Activated CD8-positive, alpha-beta T cell treated with anti-CD3 and anti-CD28 coated beads, Interleukin-2, amount 10 ng/mL, durations not matched to agents 7 days and 5 days (primary cell): ENCODE measurements at regions not wholly inside any gene's neighbourhood (a gene's known extent, or its start where the extent isn't known, plus 50 kb on each side); places are given as distances from the start of the nearest gene placed in this dataset.

Source experiments
- ATAC-seq: fragments of 150-1000 bp; cut with Tn5 transposase; one replicate; pipeline ENCODE4 v1.10.0; 2021; ENCODE audit warnings: moderate library complexity
- CTCF ChIA-PET: fragments of 350-600 bp; sonication (Branson Sonifier 250); formaldehyde crosslinking; loops from one replicate; lab custom pipeline; 2021; ENCODE audit warnings: antibody characterized with exemption; lab: Charles Lee
- POLR2A ChIA-PET: fragments of 350-600 bp; sonication (Branson Sonifier 250); formaldehyde crosslinking; loops from one replicate; lab custom pipeline; 2021; ENCODE audit warnings: antibody characterized with exemption; lab: Charles Lee
- DNase-seq: peaks from one replicate; pipeline ENCODE4 v3.0.0-alpha.2; 2020
- H3K27ac Mint-ChIP-seq: one replicate; pipeline ENCODE4 v1.8.0; 2021; ENCODE audit warnings: mild to moderate bottlenecking, mixed read lengths
- H3K27me3 Mint-ChIP-seq: one replicate; pipeline ENCODE4 v1.8.0; 2021; ENCODE audit warnings: low read depth, mixed read lengths
- H3K36me3 Mint-ChIP-seq: one replicate; pipeline ENCODE4 v1.8.0; 2021; ENCODE audit warnings: low read depth, mixed read lengths
- H3K4me1 Mint-ChIP-seq: one replicate; pipeline ENCODE4 v1.8.0; 2021; ENCODE audit warnings: low read depth, mixed read lengths
- H3K4me3 Mint-ChIP-seq: one replicate; pipeline ENCODE4 v1.8.0; 2021; ENCODE audit warnings: mild to moderate bottlenecking, mixed read lengths
- H3K9me3 Mint-ChIP-seq: one replicate; pipeline ENCODE4 v1.8.0; 2022; ENCODE audit warnings: mixed read lengths; ENCODE audit not compliant: insufficient read depth

DNA sequence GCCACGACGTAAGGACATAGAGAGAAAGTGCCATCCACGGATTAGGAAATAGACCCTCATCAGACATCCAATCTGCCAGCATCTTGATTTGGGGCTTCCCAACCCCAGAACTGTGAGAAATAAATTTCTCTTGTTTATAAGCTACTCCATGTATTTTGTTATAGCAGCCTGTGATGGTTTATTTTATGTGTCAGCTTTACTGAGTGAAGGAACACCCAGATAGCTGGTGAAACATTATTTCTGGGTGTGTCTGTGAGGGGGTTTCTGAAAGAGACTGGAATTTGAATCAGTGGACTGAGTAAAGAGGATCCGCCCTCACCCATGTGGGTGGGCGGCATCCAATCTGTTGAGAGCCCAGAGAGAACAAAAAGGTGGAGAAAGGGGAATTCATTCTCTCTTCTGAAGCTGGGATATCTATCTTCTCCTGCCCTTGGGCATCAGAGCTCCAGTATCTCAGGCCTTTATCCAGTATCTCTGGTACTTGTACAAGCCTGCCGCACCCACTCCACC lies 131.5 kb upstream of the ANKFN1 start:
- POLR2A ChIA-PET, result no interaction called here
- peaks cover 9% of the 10 kb centered on the region for H3K4me1 Mint-ChIP-seq
- H3K4me3 Mint-ChIP-seq, result no peak overlapping the region
- ATAC-seq, result no peak
- CTCF ChIA-PET, result no interaction called here
- peaks cover 7% of the 10 kb centered on the region for H3K27me3 Mint-ChIP-seq
- DNase-seq, result no peak
- H3K36me3 Mint-ChIP-seq, result no peaks in the 10 kb centered on the region
- no peak overlapping the region for H3K27ac Mint-ChIP-seq
- no peaks in the 10 kb centered on the region for H3K9me3 Mint-ChIP-seq

GRCh38 chr17:56023851-56024250 lies 129.4 kb upstream of the ANKFN1 start:
- H3K9me3 Mint-ChIP-seq, result no peaks in the 10 kb centered on the region
- no peak overlapping the region for H3K27ac Mint-ChIP-seq
- DNase-seq (no peak), ATAC-seq (no peak)
- H3K4me3 Mint-ChIP-seq, result no peak overlapping the region
- CTCF ChIA-PET, result no interaction called here
- no peaks in the 10 kb centered on the region for H3K36me3 Mint-ChIP-seq
- peaks cover 1% of the 10 kb centered on the region for H3K27me3 Mint-ChIP-seq
- POLR2A ChIA-PET, result no interaction called here
- H3K4me1 Mint-ChIP-seq, result peaks cover 9% of the 10 kb centered on the region

- DNase-seq, result no peak
- no peak for ATAC-seq
- H3K27me3 Mint-ChIP-seq, result peaks cover 8% of the 10 kb centered on the region
- ChIA-PET POLR2A (no interaction called here), CTCF (no interaction called here)
- no peak overlapping the region for H3K27ac Mint-ChIP-seq
- no peaks in the 10 kb centered on the region for H3K9me3 Mint-ChIP-seq
- H3K4me3 Mint-ChIP-seq, result no peak overlapping the region
- H3K4me1 Mint-ChIP-seq, result peaks cover 17% of the 10 kb centered on the region
- H3K36me3 Mint-ChIP-seq, result no peaks in the 10 kb centered on the region
Measured at GRCh38 chr17:56026915-56027314, 126.4 kb upstream of the ANKFN1 start.

DNA sequence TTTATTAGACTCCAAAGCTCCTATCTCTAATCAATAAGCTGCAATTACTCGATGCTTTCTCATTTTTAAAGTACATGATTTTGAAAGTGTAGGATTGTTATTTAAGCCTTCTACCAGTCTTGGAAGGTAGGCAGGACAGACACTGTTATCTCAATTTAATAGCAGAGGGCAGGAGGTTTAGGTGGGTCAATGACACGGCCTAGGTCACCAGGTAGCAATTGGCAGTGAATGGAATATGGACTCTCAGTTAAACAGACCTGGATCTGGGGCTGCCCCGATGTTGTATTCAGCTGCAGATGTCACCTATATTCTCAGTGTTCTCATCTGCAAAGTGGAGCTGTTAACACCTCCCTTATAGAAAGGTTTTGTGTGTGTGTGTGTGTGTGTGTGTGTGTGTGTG lies 124.4 kb upstream of the ANKFN1 start:
- CTCF ChIA-PET, result no interaction called here
- H3K36me3 Mint-ChIP-seq, result no peaks in the 10 kb centered on the region
- H3K9me3 Mint-ChIP-seq, result no peaks in the 10 kb centered on the region
- no peak for ATAC-seq
- H3K27me3 Mint-ChIP-seq, result peaks cover 16% of the 10 kb centered on the region
- DNase-seq, result no peak
- H3K27ac Mint-ChIP-seq, result no peak overlapping the region
- no peak overlapping the region for H3K4me3 Mint-ChIP-seq
- POLR2A ChIA-PET, result no interaction called here
- H3K4me1 Mint-ChIP-seq, result peaks cover 11% of the 10 kb centered on the region

- DNase-seq, result no peak
Measured at GRCh38 chr17:56030009-56030624, 123.2 kb upstream of the ANKFN1 start.

GRCh38 chr17:56031636-56032035 lies 121.6 kb upstream of the ANKFN1 start:
- Mint-ChIP-seq H3K27me3 (peaks cover 28% of the 10 kb centered on the region), H3K4me3 (no peak overlapping the region), H3K9me3 (no peaks in the 10 kb centered on the region), H3K36me3 (no peaks in the 10 kb centered on the region), H3K27ac (no peak overlapping the region), H3K4me1 (peaks cover 8% of the 10 kb centered on the region)
- ChIA-PET CTCF (no interaction called here), POLR2A (no interaction called here)
- ATAC-seq (no peak), DNase-seq (no peak)

More at GRCh38 chr17:56030009-56030624, 123.2 kb upstream of the ANKFN1 start:
- Mint-ChIP-seq H3K4me1 (peaks cover 8% of the 10 kb centered on the region), H3K9me3 (no peaks in the 10 kb centered on the region), H3K27me3 (peaks cover 27% of the 10 kb centered on the region), H3K36me3 (no peaks in the 10 kb centered on the region), H3K4me3 (no peak overlapping the region), H3K27ac (no peak overlapping the region)
- no peak for ATAC-seq
- ChIA-PET POLR2A (no interaction called here), CTCF (interaction anchor here (1.2 kb wide), 1 partner anchor 9 kb away, joined by 3 read pairs; no protein-coding TSS in a partner anchor)

GRCh38 chr17:56034197-56034635 lies 119.1 kb upstream of the ANKFN1 start:
- Mint-ChIP-seq H3K4me1 (peaks cover 8% of the 10 kb centered on the region), H3K9me3 (no peaks in the 10 kb centered on the region), H3K36me3 (no peaks in the 10 kb centered on the region), H3K27me3 (peaks cover 29% of the 10 kb centered on the region), H3K4me3 (no peak overlapping the region), H3K27ac (no peak overlapping the region)
- CTCF ChIA-PET, result no interaction called here
- ATAC-seq (no peak), DNase-seq (no peak)
- POLR2A ChIA-PET, result no interaction called here

DNA sequence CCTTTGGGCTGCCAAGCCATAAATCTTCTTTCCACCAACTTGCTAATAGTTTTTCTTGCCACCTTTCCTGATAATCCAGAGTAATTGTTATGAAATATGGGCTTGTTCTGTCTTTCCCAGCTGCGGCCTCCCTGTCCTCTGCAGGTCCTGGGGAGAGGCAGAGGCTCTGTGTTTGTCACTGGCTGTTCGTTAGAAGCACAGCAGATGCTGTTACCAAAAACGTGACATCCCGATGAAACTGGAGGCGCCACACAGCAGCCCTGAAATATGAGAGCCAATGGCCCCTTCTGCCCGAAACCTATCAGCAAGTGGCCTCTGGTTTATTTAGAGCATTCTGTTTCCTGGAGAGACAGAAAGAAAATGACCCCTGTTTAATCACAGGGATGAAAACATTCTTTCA lies 115.1 kb upstream of the ANKFN1 start:
- Mint-ChIP-seq H3K27ac (no peak overlapping the region), H3K4me3 (no peak overlapping the region), H3K36me3 (no peaks in the 10 kb centered on the region), H3K4me1 (no peaks in the 10 kb centered on the region), H3K9me3 (no peaks in the 10 kb centered on the region), H3K27me3 (peaks cover 17% of the 10 kb centered on the region)
- CTCF ChIA-PET, result no interaction called here
- DNase-seq (no peak), ATAC-seq (no peak)
- POLR2A ChIA-PET, result no interaction called here

- Mint-ChIP-seq H3K4me1 (no peaks in the 10 kb centered on the region), H3K9me3 (no peaks in the 10 kb centered on the region), H3K27me3 (peaks cover 8% of the 10 kb centered on the region), H3K4me3 (no peak overlapping the region), H3K27ac (no peak overlapping the region), H3K36me3 (no peaks in the 10 kb centered on the region)
- no peak for DNase-seq
- POLR2A ChIA-PET, result no interaction called here
- no peak for ATAC-seq
- CTCF ChIA-PET, result no interaction called here
Measured at GRCh38 chr17:56045872-56046271, 107.4 kb upstream of the ANKFN1 start.

GRCh38 chr17:56047331-56047730 lies 105.9 kb upstream of the ANKFN1 start:
- H3K27ac Mint-ChIP-seq, result no peak overlapping the region
- ATAC-seq, result no peak

GRCh38 chr17:56057869-56058268 lies 95.4 kb upstream of the ANKFN1 start:
- ChIA-PET CTCF (no interaction called here), POLR2A (no interaction called here)
- Mint-ChIP-seq H3K4me1 (no peaks in the 10 kb centered on the region), H3K27me3 (peaks cover 3% of the 10 kb centered on the region), H3K27ac (no peak overlapping the region), H3K9me3 (no peaks in the 10 kb centered on the region), H3K36me3 (no peaks in the 10 kb centered on the region), H3K4me3 (no peak overlapping the region)
- ATAC-seq, result no peak
- no peak for DNase-seq

More at GRCh38 chr17:56047331-56047730, 105.9 kb upstream of the ANKFN1 start:
- ChIA-PET CTCF (no interaction called here), POLR2A (no interaction called here)
- Mint-ChIP-seq H3K27me3 (peaks cover 8% of the 10 kb centered on the region), H3K36me3 (no peaks in the 10 kb centered on the region), H3K9me3 (no peaks in the 10 kb centered on the region), H3K4me1 (no peaks in the 10 kb centered on the region), H3K4me3 (no peak overlapping the region)
- DNase-seq, result no peak

DNA sequence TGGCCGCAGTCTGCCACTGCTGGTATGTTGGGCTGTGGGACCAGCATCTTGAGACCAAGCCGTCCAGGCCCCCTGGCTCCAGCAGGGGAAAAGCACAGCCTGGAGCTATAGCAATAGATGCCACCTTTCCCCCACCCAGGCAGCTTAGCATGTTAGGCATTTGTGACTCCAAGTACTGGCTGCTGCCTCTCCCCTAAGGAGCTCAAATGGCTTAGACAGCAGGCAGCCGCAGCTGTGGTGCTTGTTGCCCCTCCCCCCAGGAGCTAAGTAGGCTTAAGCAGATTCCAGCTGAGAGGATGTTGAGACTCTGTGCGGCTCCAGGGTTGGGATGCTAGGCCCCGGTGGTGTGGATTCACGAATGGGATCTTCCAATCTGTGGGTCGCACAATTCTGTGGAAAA lies 88.8 kb upstream of the ANKFN1 start:
- POLR2A ChIA-PET, result interaction anchor here (0.7 kb wide), 1 partner anchor 791 kb away, joined by 3 read pairs; no protein-coding TSS in a partner anchor
- Mint-ChIP-seq H3K36me3 (no peaks in the 10 kb centered on the region), H3K4me1 (no peaks in the 10 kb centered on the region), H3K27me3 (no peaks in the 10 kb centered on the region), H3K4me3 (no peak overlapping the region), H3K9me3 (no peaks in the 10 kb centered on the region), H3K27ac (no peak overlapping the region)
- ATAC-seq (no peak), DNase-seq (no peak)
- CTCF ChIA-PET, result no interaction called here
